Fibroblast of lung (primary cell): ENCODE measurements at regions not wholly inside any gene's neighbourhood (a gene's known extent, or its start where the extent isn't known, plus 50 kb on each side); places are given as distances from the start of the nearest gene placed in this dataset.

ENCODE experiments used
- EZH2 ChIP-seq: IDR thresholded peaks from 2 replicates; pipeline ENCODE4 v1.5.1; 2012; ENCODE audit warnings: low read length, control low read depth, mild to moderate bottlenecking; ENCODE audit errors: missing control alignments
- TF ChIP-seq, protein P1 (sequence below), 2 donors: IDR thresholded peaks in 1 of 2; conservative IDR thresholded peaks in 1 of 2; 1 replicate in 1 of 2; 2 replicates in 1 of 2; pipeline ENCODE4 v1.5.1; 2011 to 2012; ENCODE audit warnings: low read length in 2 of 2, control low read depth in 1 of 2, inconsistent platforms in 1 of 2, low read depth in 1 of 2, mild to moderate bottlenecking in 1 of 2

DNA sequence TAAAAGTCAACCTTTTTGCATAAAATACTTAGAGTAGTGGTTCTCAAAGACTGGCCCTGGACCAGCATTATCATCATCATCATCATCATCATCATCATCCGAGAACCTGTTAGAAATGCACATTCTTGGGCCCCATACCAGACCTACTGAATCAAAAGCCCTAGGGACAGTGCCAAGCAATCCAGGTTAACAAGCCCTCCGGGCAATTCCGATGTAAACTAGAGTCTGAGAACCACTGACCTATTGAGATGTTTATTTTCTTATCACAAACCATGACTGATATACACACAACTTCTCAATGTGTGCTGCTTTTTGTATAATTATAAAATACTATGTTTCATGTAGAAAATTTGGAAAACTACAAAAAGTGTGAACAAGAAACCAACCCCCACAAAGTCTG lies 133.4 kb upstream of the GATB start:
- no peak for TF ChIP-seq EZH2
- TF ChIP-seq, protein P1, sequence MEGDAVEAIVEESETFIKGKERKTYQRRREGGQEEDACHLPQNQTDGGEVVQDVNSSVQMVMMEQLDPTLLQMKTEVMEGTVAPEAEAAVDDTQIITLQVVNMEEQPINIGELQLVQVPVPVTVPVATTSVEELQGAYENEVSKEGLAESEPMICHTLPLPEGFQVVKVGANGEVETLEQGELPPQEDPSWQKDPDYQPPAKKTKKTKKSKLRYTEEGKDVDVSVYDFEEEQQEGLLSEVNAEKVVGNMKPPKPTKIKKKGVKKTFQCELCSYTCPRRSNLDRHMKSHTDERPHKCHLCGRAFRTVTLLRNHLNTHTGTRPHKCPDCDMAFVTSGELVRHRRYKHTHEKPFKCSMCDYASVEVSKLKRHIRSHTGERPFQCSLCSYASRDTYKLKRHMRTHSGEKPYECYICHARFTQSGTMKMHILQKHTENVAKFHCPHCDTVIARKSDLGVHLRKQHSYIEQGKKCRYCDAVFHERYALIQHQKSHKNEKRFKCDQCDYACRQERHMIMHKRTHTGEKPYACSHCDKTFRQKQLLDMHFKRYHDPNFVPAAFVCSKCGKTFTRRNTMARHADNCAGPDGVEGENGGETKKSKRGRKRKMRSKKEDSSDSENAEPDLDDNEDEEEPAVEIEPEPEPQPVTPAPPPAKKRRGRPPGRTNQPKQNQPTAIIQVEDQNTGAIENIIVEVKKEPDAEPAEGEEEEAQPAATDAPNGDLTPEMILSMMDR (conservative IDR thresholded peaks at IDR 0.05 in 1 of 2, IDR thresholded peaks at IDR 0.05 in 1 of 2; ENCODE audit: low read depth in 1 of 2, low read length in 2 of 2) = no peak
